ENCODE measurements at regions not wholly inside any gene's neighbourhood (a gene's known extent, or its start where the extent isn't known, plus 50 kb on each side); places are given as distances from the start of the nearest gene placed in this dataset.

- Mint-ChIP-seq H3K4me3 (ENCODE audit: unreplicated experiment) (no peak overlapping the region), H3K27ac (ENCODE audit: unreplicated experiment) (no peak overlapping the region), H3K27me3 (ENCODE audit: unreplicated experiment) (no peaks in the 10 kb centered on the region), H3K9me3 (ENCODE audit: unreplicated experiment) (no peaks in the 10 kb centered on the region), H3K36me3 (ENCODE audit: unreplicated experiment) (no peaks in the 10 kb centered on the region), H3K4me1 (ENCODE audit: low read depth, unreplicated experiment) (no peaks in the 10 kb centered on the region)
- no peak for TF ChIP-seq CTCF (IDR thresholded peaks at IDR 0.05; ENCODE audit: partially characterized antibody, unreplicated experiment)
- DNase-seq: no peak
Observed at GRCh38 chr21:26784974-26785373, 60.2 kb downstream of the ADAMTS1 start.

- H3K4me1 Mint-ChIP-seq (ENCODE audit: low read depth, unreplicated experiment): no peaks in the 10 kb centered on the region
- TF ChIP-seq CTCF (IDR thresholded peaks at IDR 0.05; ENCODE audit: partially characterized antibody, unreplicated experiment): no peak
- no peaks in the 10 kb centered on the region for H3K9me3 Mint-ChIP-seq (ENCODE audit: unreplicated experiment)
- no peak overlapping the region for H3K4me3 Mint-ChIP-seq (ENCODE audit: unreplicated experiment)
- H3K27ac Mint-ChIP-seq (ENCODE audit: unreplicated experiment): no peak overlapping the region
- no peaks in the 10 kb centered on the region for H3K36me3 Mint-ChIP-seq (ENCODE audit: unreplicated experiment)
- no peaks in the 10 kb centered on the region for H3K27me3 Mint-ChIP-seq (ENCODE audit: unreplicated experiment)
- DNase-seq: no peak
Observed at GRCh38 chr21:26783466-26784195, 61.6 kb downstream of the ADAMTS1 start.

DNA sequence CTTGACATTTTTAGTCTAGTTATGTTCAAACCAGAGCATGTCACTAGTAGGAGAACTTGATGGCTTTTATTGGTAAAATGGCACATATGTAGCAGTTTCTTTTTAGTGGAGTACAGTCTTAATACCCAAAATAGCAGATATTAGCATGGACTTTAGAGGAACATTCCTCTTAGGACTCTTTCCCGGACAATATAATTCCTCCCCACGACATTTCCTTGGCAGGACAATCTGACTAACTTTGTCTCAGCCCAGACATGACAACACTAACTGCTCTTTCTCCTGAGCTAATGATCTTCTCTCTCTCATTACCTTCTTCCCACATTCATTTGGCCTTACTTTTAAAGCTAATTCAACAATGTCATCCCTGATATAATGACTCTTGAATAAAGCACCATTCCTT, 62.5 kb downstream of the ADAMTS1 start:
- H3K4me3 Mint-ChIP-seq (ENCODE audit: unreplicated experiment): no peak overlapping the region
- H3K9me3 Mint-ChIP-seq (ENCODE audit: unreplicated experiment): no peaks in the 10 kb centered on the region
- no peaks in the 10 kb centered on the region for H3K36me3 Mint-ChIP-seq (ENCODE audit: unreplicated experiment)
- H3K4me1 Mint-ChIP-seq (ENCODE audit: low read depth, unreplicated experiment): no peaks in the 10 kb centered on the region
- H3K27me3 Mint-ChIP-seq (ENCODE audit: unreplicated experiment): no peaks in the 10 kb centered on the region
- no peak overlapping the region for H3K27ac Mint-ChIP-seq (ENCODE audit: unreplicated experiment)
- no peak for DNase-seq
- TF ChIP-seq CTCF (IDR thresholded peaks at IDR 0.05; ENCODE audit: partially characterized antibody, unreplicated experiment): no peak

- TF ChIP-seq CTCF (IDR thresholded peaks at IDR 0.05; ENCODE audit: partially characterized antibody, unreplicated experiment): no peak
- no peak overlapping the region for H3K4me3 Mint-ChIP-seq (ENCODE audit: unreplicated experiment)
- no peaks in the 10 kb centered on the region for H3K9me3 Mint-ChIP-seq (ENCODE audit: unreplicated experiment)
- H3K27me3 Mint-ChIP-seq (ENCODE audit: unreplicated experiment): no peaks in the 10 kb centered on the region
- no peak overlapping the region for H3K27ac Mint-ChIP-seq (ENCODE audit: unreplicated experiment)
- no peaks in the 10 kb centered on the region for H3K4me1 Mint-ChIP-seq (ENCODE audit: low read depth, unreplicated experiment)
- no peak for DNase-seq
- no peaks in the 10 kb centered on the region for H3K36me3 Mint-ChIP-seq (ENCODE audit: unreplicated experiment)
Observed at GRCh38 chr21:26782331-26782730, 62.9 kb downstream of the ADAMTS1 start.

- H3K4me1 Mint-ChIP-seq (ENCODE audit: low read depth, unreplicated experiment): no peaks in the 10 kb centered on the region
- no peaks in the 10 kb centered on the region for H3K36me3 Mint-ChIP-seq (ENCODE audit: unreplicated experiment)
- no peak for TF ChIP-seq CTCF (IDR thresholded peaks at IDR 0.05; ENCODE audit: partially characterized antibody, unreplicated experiment)
- H3K27me3 Mint-ChIP-seq (ENCODE audit: unreplicated experiment): no peaks in the 10 kb centered on the region
- H3K27ac Mint-ChIP-seq (ENCODE audit: unreplicated experiment): no peak overlapping the region
- no peak overlapping the region for H3K4me3 Mint-ChIP-seq (ENCODE audit: unreplicated experiment)
- no peak for DNase-seq
- no peaks in the 10 kb centered on the region for H3K9me3 Mint-ChIP-seq (ENCODE audit: unreplicated experiment)
Observed at GRCh38 chr21:26781331-26781730, 63.9 kb downstream of the ADAMTS1 start.
